ENCODE measurements at regions not wholly inside any gene's neighbourhood (a gene's known extent, or its start where the extent isn't known, plus 50 kb on each side); places are given as distances from the start of the nearest gene placed in this dataset.
"Not testable (repeated sequence)": the region's sequence is repeated elsewhere in the genome, so short reads cannot be mapped to it uniquely, and the experiment has no call there.

DNA sequence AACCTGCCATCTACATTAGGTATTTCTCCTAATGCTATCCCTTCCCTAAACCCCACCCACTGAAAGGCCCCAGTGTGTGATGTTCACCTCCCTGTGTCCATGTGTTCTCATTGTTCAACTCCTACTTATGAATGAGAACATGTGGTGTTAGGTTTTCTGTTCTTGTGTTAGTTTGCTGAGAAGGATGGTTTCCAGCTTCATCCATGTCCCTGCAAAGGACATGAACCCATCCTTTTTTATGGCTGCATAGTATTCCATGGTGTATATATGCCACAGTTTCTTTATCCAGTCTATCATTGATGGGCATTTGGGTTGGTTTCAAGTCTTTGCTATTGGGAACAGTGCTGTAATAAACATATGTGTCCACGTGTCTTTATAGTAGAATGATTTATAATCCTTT is 149.2 kb downstream of the PCDH7 start:
- TF ChIP-seq TCF7L2 (IDR thresholded peaks at IDR 0.05; ENCODE audit: low read depth, low read length); POLR2AphosphoS5 (IDR thresholded peaks at IDR 0.05; ENCODE audit: low read depth, low read length); SIN3A (IDR thresholded peaks at IDR 0.05; ENCODE audit: borderline replicate concordance, insufficient read depth, low read depth, low read length): not testable (repeated sequence)
- TF ChIP-seq, protein P1, sequence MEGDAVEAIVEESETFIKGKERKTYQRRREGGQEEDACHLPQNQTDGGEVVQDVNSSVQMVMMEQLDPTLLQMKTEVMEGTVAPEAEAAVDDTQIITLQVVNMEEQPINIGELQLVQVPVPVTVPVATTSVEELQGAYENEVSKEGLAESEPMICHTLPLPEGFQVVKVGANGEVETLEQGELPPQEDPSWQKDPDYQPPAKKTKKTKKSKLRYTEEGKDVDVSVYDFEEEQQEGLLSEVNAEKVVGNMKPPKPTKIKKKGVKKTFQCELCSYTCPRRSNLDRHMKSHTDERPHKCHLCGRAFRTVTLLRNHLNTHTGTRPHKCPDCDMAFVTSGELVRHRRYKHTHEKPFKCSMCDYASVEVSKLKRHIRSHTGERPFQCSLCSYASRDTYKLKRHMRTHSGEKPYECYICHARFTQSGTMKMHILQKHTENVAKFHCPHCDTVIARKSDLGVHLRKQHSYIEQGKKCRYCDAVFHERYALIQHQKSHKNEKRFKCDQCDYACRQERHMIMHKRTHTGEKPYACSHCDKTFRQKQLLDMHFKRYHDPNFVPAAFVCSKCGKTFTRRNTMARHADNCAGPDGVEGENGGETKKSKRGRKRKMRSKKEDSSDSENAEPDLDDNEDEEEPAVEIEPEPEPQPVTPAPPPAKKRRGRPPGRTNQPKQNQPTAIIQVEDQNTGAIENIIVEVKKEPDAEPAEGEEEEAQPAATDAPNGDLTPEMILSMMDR (IDR thresholded peaks at IDR 0.05) = not testable (repeated sequence)
- TF ChIP-seq, protein P2, sequence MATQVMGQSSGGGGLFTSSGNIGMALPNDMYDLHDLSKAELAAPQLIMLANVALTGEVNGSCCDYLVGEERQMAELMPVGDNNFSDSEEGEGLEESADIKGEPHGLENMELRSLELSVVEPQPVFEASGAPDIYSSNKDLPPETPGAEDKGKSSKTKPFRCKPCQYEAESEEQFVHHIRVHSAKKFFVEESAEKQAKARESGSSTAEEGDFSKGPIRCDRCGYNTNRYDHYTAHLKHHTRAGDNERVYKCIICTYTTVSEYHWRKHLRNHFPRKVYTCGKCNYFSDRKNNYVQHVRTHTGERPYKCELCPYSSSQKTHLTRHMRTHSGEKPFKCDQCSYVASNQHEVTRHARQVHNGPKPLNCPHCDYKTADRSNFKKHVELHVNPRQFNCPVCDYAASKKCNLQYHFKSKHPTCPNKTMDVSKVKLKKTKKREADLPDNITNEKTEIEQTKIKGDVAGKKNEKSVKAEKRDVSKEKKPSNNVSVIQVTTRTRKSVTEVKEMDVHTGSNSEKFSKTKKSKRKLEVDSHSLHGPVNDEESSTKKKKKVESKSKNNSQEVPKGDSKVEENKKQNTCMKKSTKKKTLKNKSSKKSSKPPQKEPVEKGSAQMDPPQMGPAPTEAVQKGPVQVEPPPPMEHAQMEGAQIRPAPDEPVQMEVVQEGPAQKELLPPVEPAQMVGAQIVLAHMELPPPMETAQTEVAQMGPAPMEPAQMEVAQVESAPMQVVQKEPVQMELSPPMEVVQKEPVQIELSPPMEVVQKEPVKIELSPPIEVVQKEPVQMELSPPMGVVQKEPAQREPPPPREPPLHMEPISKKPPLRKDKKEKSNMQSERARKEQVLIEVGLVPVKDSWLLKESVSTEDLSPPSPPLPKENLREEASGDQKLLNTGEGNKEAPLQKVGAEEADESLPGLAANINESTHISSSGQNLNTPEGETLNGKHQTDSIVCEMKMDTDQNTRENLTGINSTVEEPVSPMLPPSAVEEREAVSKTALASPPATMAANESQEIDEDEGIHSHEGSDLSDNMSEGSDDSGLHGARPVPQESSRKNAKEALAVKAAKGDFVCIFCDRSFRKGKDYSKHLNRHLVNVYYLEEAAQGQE (IDR thresholded peaks at IDR 0.05; ENCODE audit: insufficient read depth in 1 of 2, low read depth in 2 of 2, low read length in 1 of 2) = not testable (repeated sequence)

Data from Panc1 (cell line).